Uterus (tissue), 2 donors: ENCODE measurements at regions not wholly inside any gene's neighbourhood (a gene's known extent, or its start where the extent isn't known, plus 50 kb on each side); places are given as distances from the start of the nearest gene placed in this dataset.
"Not testable (repeated sequence)": the region's sequence is repeated elsewhere in the genome, so short reads cannot be mapped to it uniquely, and the experiment has no call there.

Experiments used
- POLR2A ChIP-seq, 2 donors: fragments of 450-650 bp; IDR thresholded peaks; one replicate each; pipeline ENCODE4 v1.6.1; 2016; ENCODE audit warnings: antibody characterized with exemption in 2 of 2, mild to moderate bottlenecking in 1 of 2, moderate library complexity in 1 of 2
- TF ChIP-seq, protein P1 (sequence below), 4 experiments: fragments of 200-600 bp in 2 of 4; fragments of 450-650 bp in 2 of 4; sonication (generic) in 2 of 4; IDR thresholded peaks; one replicate each; pipeline ENCODE4 v1.5.1; 2016 to 2019; ENCODE audit warnings: antibody characterized with exemption in 4 of 4, mild to moderate bottlenecking in 2 of 4, moderate library complexity in 1 of 4

GRCh38 chr1:69102058-69102457, 465.7 kb upstream of the LRRC7 start:
- TF ChIP-seq, protein P1, sequence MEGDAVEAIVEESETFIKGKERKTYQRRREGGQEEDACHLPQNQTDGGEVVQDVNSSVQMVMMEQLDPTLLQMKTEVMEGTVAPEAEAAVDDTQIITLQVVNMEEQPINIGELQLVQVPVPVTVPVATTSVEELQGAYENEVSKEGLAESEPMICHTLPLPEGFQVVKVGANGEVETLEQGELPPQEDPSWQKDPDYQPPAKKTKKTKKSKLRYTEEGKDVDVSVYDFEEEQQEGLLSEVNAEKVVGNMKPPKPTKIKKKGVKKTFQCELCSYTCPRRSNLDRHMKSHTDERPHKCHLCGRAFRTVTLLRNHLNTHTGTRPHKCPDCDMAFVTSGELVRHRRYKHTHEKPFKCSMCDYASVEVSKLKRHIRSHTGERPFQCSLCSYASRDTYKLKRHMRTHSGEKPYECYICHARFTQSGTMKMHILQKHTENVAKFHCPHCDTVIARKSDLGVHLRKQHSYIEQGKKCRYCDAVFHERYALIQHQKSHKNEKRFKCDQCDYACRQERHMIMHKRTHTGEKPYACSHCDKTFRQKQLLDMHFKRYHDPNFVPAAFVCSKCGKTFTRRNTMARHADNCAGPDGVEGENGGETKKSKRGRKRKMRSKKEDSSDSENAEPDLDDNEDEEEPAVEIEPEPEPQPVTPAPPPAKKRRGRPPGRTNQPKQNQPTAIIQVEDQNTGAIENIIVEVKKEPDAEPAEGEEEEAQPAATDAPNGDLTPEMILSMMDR (IDR thresholded peaks at IDR 0.05): not testable (repeated sequence)
- TF ChIP-seq POLR2A (IDR thresholded peaks at IDR 0.05): not testable (repeated sequence)
